ENCODE measurements at regions not wholly inside any gene's neighbourhood (a gene's known extent, or its start where the extent isn't known, plus 50 kb on each side); places are given as distances from the start of the nearest gene placed in this dataset.

DNA sequence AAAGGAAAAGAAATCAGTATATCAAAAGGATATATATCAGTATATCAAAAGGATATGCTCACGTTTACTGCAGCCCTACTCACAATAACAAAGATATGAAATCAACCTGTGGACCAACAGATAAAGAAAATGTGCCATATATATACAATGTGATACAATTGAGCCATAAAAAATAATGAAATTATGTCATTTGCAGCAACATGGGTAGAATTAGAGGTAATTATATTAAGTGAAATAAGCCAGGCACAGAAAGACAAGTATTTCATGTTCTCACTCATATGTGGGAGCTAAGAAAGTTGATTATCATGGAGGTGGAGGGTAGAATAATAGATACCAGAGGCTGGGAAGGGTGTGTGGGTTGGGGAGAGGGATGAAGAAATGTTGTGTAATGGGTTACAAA lies 102.9 kb upstream of the MARCKS start:
- Mint-ChIP-seq H3K4me1 (peaks cover 53% of the 10 kb centered on the region), H3K27ac (no peak overlapping the region), H3K27me3 (no peaks in the 10 kb centered on the region), H3K4me3 (no peak overlapping the region), H3K36me3 (ENCODE audit: low read depth) (no peaks in the 10 kb centered on the region), H3K9me3 (no peaks in the 10 kb centered on the region)
- CTCF ChIA-PET: no interaction called here
- TF ChIP-seq, protein P1, sequence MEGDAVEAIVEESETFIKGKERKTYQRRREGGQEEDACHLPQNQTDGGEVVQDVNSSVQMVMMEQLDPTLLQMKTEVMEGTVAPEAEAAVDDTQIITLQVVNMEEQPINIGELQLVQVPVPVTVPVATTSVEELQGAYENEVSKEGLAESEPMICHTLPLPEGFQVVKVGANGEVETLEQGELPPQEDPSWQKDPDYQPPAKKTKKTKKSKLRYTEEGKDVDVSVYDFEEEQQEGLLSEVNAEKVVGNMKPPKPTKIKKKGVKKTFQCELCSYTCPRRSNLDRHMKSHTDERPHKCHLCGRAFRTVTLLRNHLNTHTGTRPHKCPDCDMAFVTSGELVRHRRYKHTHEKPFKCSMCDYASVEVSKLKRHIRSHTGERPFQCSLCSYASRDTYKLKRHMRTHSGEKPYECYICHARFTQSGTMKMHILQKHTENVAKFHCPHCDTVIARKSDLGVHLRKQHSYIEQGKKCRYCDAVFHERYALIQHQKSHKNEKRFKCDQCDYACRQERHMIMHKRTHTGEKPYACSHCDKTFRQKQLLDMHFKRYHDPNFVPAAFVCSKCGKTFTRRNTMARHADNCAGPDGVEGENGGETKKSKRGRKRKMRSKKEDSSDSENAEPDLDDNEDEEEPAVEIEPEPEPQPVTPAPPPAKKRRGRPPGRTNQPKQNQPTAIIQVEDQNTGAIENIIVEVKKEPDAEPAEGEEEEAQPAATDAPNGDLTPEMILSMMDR (IDR thresholded peaks at IDR 0.05): no peak
- ATAC-seq (ENCODE audit: low read depth) (no peak), DNase-seq (no peak)
- POLR2A ChIA-PET: no interaction called here
- intact Hi-C loops (cut with micrococcal nuclease): loop anchor here (2.0 kb wide), 2 partner anchors 105 to 123 kb away; no protein-coding TSS in a partner anchor

DNA sequence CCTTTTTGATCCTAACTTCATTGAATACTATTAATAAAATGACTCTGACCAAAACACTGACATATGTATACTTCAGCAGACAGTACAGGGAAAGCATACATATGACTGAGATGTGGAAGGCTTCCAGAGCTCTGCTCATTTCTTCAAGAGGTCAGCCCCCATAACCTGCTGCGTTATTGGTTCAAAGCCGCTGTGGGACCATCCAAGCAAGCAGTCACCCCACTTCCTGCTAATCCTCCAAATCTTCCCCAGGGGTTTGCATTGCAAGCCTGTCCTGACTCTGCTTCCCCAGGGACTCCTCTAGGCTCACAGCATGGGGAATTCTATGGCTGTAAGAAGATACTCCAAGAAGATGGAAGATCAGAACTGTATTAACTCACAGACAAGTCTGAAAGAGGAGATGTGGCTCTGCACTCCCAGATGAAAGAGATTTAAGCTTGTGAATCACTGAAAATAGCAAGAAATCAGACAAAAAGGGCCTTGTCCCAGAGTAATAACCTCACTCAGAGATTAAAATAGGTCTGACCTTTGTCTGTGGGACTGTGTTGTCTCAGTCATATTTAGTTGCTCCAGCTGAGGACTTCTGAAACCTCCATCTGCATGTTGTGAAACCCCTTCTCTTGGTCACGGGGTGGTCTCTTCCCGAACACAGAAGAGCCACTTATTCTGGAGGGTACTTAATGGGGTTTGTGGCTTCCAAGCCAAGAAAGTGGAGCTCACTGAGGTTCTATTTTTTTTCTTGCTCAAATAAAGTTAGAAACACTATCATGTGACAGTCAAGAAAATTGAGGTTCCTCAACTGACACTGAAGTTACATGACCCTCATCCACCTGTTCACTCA lies 101.5 kb upstream of the MARCKS start:
- no peaks in the 10 kb centered on the region for H3K9me3 Mint-ChIP-seq
- H3K36me3 Mint-ChIP-seq (ENCODE audit: low read depth): no peaks in the 10 kb centered on the region
- POLR2A ChIA-PET: interaction anchor here (0.6 to 1.9 kb wide), 3 partner anchors 99 to 415 kb away, joined by 5 to 12 read pairs (median 5); no protein-coding TSS in a partner anchor
- TF ChIP-seq, protein P1 (IDR thresholded peaks at IDR 0.05): no peak
- H3K27me3 Mint-ChIP-seq: no peaks in the 10 kb centered on the region
- ATAC-seq (ENCODE audit: low read depth): peak; percentile 86
- peak overlapping the region; percentile 60 for H3K4me3 Mint-ChIP-seq
- intact Hi-C loops (cut with micrococcal nuclease): loop anchor here (2.0 to 5.0 kb wide), 3 partner anchors 53 to 125 kb away; no protein-coding TSS in a partner anchor
- peak overlapping the region; percentile 82 for H3K27ac Mint-ChIP-seq
- peak; percentile 25 for DNase-seq
- CTCF ChIA-PET: interaction anchor here (1.4 kb wide), 2 partner anchors 12 to 103 kb away, joined by 4 to 6 read pairs; no protein-coding TSS in a partner anchor
- peaks cover 46% of the 10 kb centered on the region for H3K4me1 Mint-ChIP-seq

DNA sequence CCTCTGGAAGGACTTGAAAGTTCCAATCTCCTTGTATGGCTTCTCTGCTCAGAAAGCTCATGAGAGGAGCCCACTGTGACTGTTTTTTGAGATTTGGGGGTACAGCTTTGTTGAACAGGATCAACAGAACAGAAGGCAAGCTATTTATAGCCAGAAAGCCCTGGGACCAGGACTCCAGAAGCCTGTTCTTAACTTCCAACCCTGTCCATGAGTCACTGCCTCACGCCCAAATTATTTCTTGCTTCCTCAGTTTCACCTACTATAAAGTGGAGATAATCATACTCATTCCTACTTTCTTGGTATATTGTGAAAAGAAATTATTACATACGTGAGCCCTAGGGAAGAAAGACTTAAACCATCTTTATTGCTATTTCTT lies 100.9 kb upstream of the MARCKS start:
- Mint-ChIP-seq H3K4me3 (no peak overlapping the region), H3K4me1 (peaks cover 46% of the 10 kb centered on the region), H3K27ac (peak overlapping the region; percentile 82), H3K36me3 (ENCODE audit: low read depth) (no peaks in the 10 kb centered on the region), H3K9me3 (no peaks in the 10 kb centered on the region), H3K27me3 (no peaks in the 10 kb centered on the region)
- ChIA-PET CTCF (interaction anchor here (1.4 kb wide), 2 partner anchors 12 to 103 kb away, joined by 4 to 6 read pairs; no protein-coding TSS in a partner anchor), POLR2A (interaction anchor here (0.6 to 1.9 kb wide), 2 partner anchors 98 to 102 kb away, joined by 5 to 12 read pairs; no protein-coding TSS in a partner anchor)
- no peak for ATAC-seq (ENCODE audit: low read depth)
- intact Hi-C loops (cut with micrococcal nuclease): loop anchor here (5.0 kb wide), 1 partner anchor 54 kb away; no protein-coding TSS in a partner anchor
- TF ChIP-seq, protein P1 (IDR thresholded peaks at IDR 0.05): no peak
- DNase-seq: no peak

DNA sequence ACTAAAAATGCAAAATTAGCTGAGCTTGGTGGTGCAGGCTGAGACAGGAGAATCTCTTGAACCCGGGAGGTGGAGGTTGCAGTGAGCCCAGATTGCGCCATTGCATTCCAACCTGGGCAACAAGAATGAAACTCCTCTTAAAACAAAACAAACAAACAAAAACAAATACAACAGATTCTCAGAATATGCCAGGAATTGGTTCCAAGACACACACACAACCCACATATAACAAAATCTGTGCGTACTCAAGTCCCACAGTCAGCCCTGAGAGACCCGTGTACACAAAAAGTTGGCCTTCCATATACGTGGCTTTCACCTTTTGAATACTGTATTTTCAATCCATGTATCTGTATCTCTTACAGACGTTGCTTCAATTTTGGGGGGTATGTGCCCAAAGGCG lies 98.9 kb upstream of the MARCKS start:
- H3K4me1 Mint-ChIP-seq: peaks cover 47% of the 10 kb centered on the region
- H3K36me3 Mint-ChIP-seq (ENCODE audit: low read depth): no peaks in the 10 kb centered on the region
- POLR2A ChIA-PET: no interaction called here
- no peak overlapping the region for H3K27ac Mint-ChIP-seq
- intact Hi-C loops (cut with micrococcal nuclease): loop anchor here (5.0 kb wide), 1 partner anchor 56 kb away; no protein-coding TSS in a partner anchor
- no peak overlapping the region for H3K4me3 Mint-ChIP-seq
- H3K27me3 Mint-ChIP-seq: no peaks in the 10 kb centered on the region
- ATAC-seq (ENCODE audit: low read depth) (no peak), DNase-seq (no peak)
- TF ChIP-seq, protein P1 (IDR thresholded peaks at IDR 0.05): no peak
- CTCF ChIA-PET: no interaction called here
- no peaks in the 10 kb centered on the region for H3K9me3 Mint-ChIP-seq

DNA sequence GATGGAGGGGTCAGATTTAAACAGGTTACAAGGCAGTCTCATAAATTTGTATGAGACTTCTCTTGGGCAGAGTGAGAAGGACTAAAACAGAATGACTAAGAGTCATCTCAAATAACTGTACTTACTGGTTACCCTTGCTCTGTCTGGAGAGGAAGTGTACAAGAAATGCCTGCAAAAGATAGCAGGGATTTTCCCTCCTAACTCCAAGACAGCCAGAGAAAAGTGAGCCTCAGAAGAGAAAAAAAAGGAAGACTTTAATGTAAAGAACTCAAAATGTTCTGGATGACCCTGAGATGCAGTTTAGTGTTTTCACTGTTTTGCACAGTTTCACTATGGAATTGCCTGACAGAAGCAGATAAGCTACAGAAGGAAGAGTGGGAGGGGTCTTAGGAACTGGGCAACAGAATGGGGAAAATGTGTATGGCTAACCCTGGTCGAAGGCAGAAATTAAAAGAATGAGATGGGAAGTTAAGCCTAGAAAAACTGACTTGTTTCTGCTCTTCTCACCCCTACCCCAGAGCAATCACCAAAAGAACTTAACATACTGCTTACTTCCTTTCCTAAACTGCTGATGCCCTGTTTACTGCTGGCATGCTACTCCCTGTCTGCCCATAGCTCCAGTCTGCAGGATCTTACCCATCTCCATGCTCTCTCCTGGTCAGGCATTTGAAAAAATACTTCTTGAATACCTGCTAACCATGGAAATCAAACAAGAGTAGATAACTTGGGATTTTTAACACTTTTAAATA lies 98.1 kb upstream of the MARCKS start:
- H3K36me3 Mint-ChIP-seq (ENCODE audit: low read depth): no peaks in the 10 kb centered on the region
- H3K4me1 Mint-ChIP-seq: peaks cover 47% of the 10 kb centered on the region
- no peak overlapping the region for H3K4me3 Mint-ChIP-seq
- TF ChIP-seq, protein P1 (IDR thresholded peaks at IDR 0.05): no peak
- ATAC-seq (ENCODE audit: low read depth) (no peak), DNase-seq (no peak)
- intact Hi-C loops (cut with micrococcal nuclease): loop anchor here (5.0 kb wide), 1 partner anchor 57 kb away; no protein-coding TSS in a partner anchor
- H3K27me3 Mint-ChIP-seq: no peaks in the 10 kb centered on the region
- ChIA-PET POLR2A (no interaction called here), CTCF (no interaction called here)
- H3K27ac Mint-ChIP-seq: no peak overlapping the region
- H3K9me3 Mint-ChIP-seq: no peaks in the 10 kb centered on the region
